ENCODE measurements at regions not wholly inside any gene's neighbourhood (a gene's known extent, or its start where the extent isn't known, plus 50 kb on each side); places are given as distances from the start of the nearest gene placed in this dataset.
"Not testable (repeated sequence)": the region's sequence is repeated elsewhere in the genome, so short reads cannot be mapped to it uniquely, and the experiment has no call there.

GRCh38 chrX:128622296-128622695, 570.1 kb upstream of the ACTRT1 start:
- DNase-seq (ENCODE audit: low read depth) = no peak
- H3K4me3 ChIP-seq (ENCODE audit: low read depth, low read length) = no peak overlapping the region
- TF ChIP-seq CTCF (IDR thresholded peaks at IDR 0.05; ENCODE audit: low read depth, low read length, missing control alignments) = no peak

GRCh38 chrX:128619490-128619889, 567.3 kb upstream of the ACTRT1 start:
- no peak overlapping the region for H3K4me3 ChIP-seq (ENCODE audit: low read depth, low read length)
- no peak for DNase-seq (ENCODE audit: low read depth)
- no peak for TF ChIP-seq CTCF (IDR thresholded peaks at IDR 0.05; ENCODE audit: low read depth, low read length, missing control alignments)

GRCh38 chrX:128616933-128617332, 564.7 kb upstream of the ACTRT1 start:
- H3K4me3 ChIP-seq (ENCODE audit: low read depth, low read length) = no peak overlapping the region
- DNase-seq (ENCODE audit: low read depth) = no peak
- TF ChIP-seq CTCF (IDR thresholded peaks at IDR 0.05; ENCODE audit: low read depth, low read length, missing control alignments) = no peak

- H3K4me3 ChIP-seq (ENCODE audit: low read depth, low read length); DNase-seq (ENCODE audit: low read depth): not testable (repeated sequence)
Observed at GRCh38 chrX:128606817-128607216, 554.6 kb upstream of the ACTRT1 start.

GRCh38 chrX:128606357-128606756, 554.2 kb upstream of the ACTRT1 start:
- H3K4me3 ChIP-seq (ENCODE audit: low read depth, low read length); DNase-seq (ENCODE audit: low read depth): not testable (repeated sequence)

GRCh38 chrX:128601706-128602105, 549.5 kb upstream of the ACTRT1 start:
- DNase-seq (ENCODE audit: low read depth) = no peak
- TF ChIP-seq CTCF (IDR thresholded peaks at IDR 0.05; ENCODE audit: low read depth, low read length, missing control alignments) = no peak
- no peak overlapping the region for H3K4me3 ChIP-seq (ENCODE audit: low read depth, low read length)

GRCh38 chrX:128599632-128600031, 547.4 kb upstream of the ACTRT1 start:
- TF ChIP-seq CTCF (IDR thresholded peaks at IDR 0.05; ENCODE audit: low read depth, low read length, missing control alignments) = no peak
- DNase-seq (ENCODE audit: low read depth) = no peak
- H3K4me3 ChIP-seq (ENCODE audit: low read depth, low read length) = no peak overlapping the region

- no peak overlapping the region for H3K4me3 ChIP-seq (ENCODE audit: low read depth, low read length)
- no peak for DNase-seq (ENCODE audit: low read depth)
- TF ChIP-seq CTCF (IDR thresholded peaks at IDR 0.05; ENCODE audit: low read depth, low read length, missing control alignments) = no peak
Observed at GRCh38 chrX:128582036-128582435, 529.8 kb upstream of the ACTRT1 start.

Data from GM12864 (cell line).